ENCODE measurements at regions not wholly inside any gene's neighbourhood (a gene's known extent, or its start where the extent isn't known, plus 50 kb on each side); places are given as distances from the start of the nearest gene placed in this dataset.

DNA sequence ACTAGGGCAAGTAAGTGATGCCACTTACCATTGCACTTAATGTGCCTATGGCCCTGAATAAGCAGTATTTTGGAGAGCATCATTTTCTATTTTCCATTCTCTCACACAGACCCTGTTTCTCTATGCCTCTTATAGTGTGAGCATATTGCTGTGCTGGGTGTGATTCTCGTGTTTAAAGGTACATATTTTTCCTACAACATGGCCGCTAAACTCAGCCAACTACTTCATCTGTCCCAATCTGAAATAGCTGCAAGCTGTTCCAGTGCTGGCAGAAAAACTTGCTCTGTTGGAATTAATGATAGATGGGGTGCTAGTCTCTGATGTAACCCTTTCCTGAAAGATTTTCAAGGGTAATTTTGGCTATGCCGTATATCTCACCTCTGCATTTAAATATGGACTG is 97.5 kb downstream of the ZNF326 start:
- TF ChIP-seq, protein P1, sequence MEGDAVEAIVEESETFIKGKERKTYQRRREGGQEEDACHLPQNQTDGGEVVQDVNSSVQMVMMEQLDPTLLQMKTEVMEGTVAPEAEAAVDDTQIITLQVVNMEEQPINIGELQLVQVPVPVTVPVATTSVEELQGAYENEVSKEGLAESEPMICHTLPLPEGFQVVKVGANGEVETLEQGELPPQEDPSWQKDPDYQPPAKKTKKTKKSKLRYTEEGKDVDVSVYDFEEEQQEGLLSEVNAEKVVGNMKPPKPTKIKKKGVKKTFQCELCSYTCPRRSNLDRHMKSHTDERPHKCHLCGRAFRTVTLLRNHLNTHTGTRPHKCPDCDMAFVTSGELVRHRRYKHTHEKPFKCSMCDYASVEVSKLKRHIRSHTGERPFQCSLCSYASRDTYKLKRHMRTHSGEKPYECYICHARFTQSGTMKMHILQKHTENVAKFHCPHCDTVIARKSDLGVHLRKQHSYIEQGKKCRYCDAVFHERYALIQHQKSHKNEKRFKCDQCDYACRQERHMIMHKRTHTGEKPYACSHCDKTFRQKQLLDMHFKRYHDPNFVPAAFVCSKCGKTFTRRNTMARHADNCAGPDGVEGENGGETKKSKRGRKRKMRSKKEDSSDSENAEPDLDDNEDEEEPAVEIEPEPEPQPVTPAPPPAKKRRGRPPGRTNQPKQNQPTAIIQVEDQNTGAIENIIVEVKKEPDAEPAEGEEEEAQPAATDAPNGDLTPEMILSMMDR (IDR thresholded peaks at IDR 0.05), result no peak
- no peak for TF ChIP-seq POLR2A (IDR thresholded peaks at IDR 0.05)
- DNase-seq, result no peak
- no peak overlapping the region for H3K4me3 ChIP-seq
- intact Hi-C loops (cut with DNase I), result no loop called here
- WGBS, 4 donors, result 64 to 73% (median 67%) methylated on average over 3 of the region's 3 CpGs
- H3K27me3 ChIP-seq, result no peaks in the 10 kb centered on the region
- H3K27ac ChIP-seq, result no peak overlapping the region
- H3K9me3 ChIP-seq (replicated peaks in 1 of 3), result no peaks in the 10 kb centered on the region
- H3K4me1 ChIP-seq (replicated peaks in 1 of 2), result no peaks in the 10 kb centered on the region
- H3K36me3 ChIP-seq (replicated peaks in 1 of 2), result no peaks in the 10 kb centered on the region

Small RNA genes lying in the stretch of these regions (small RNA-seq; reads per million reads assigned to genes)
- gene RNU6-695P, result 0 reads per million in 2 donors

All from adrenal gland (tissue), 9 donors.